ENCODE measurements at regions not wholly inside any gene's neighbourhood (a gene's known extent, or its start where the extent isn't known, plus 50 kb on each side); places are given as distances from the start of the nearest gene placed in this dataset.

- no peak for TF ChIP-seq CTCF (conservative IDR thresholded peaks at IDR 0.05)
- no peak for TF ChIP-seq ZFX (IDR thresholded peaks at IDR 0.05)
Observed at GRCh38 chr2:186977433-186978045, 128.6 kb upstream of the ZSWIM2 start.
